GM18861 (cell line): ENCODE measurements at regions not wholly inside any gene's neighbourhood (a gene's known extent, or its start where the extent isn't known, plus 50 kb on each side); places are given as distances from the start of the nearest gene placed in this dataset.

Experiments used
- ATAC-seq: cut with Tn5 transposase; IDR thresholded peaks from one replicate; pipeline ENCODE4 v1.9.1; 2021; ENCODE audit not compliant: unreplicated experiment

DNA sequence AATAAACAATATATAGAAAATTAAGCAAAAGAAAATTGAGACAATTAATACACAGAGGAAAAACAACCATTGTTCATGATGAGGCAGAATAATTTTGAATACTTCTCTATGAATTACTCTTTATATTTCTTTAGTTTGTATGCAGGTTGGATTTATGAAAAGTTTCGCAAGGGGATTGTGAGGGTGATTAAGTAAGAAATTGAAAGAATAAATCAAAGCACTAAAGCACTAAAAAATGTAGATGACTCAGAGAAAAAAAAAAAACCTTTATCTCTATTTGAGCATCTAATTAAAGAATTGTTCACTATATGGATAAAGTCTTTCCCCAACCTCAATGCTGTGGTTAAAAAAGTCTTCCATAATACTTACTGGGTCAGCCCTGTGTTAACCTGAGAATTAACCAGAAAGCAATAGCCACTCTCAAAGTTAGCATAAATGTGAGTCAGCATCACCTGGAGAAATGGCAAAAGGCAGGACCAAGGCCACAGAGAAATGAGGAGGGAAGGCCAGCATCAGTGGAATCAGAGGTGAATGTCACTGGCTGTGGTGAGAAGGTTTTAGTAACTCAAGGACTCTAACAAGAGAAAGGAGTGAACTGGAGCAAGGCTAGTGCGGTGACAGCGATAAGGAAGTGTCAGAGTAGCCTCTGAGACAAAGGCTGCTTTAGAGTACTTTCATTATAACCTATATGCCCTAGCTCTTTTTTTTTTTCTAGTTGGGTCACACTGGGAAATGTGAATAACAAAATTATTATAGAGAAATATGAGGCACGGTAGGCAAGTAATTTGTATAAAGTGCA, 310.4 kb downstream of the KCNC2 start:
- ATAC-seq = no peak

DNA sequence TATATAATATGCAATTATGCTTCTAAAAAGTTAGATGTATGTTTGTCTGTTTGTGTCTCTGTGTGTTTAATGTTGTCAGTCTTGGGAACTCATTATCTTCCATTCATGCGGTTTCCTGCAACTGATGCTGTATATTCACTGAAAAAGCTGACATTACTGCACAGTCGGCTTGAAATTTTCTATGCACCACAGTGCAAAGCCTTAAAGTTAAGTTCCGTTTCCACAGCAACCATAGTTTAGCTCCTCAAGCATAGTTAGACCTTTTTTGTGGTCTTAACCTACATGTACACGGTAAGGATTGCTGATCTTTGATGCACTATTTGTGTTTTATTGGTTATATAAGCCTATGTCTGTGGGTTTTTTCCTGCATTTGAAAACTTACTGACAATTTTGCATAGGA, 309.4 kb downstream of the KCNC2 start:
- ATAC-seq = no peak

DNA sequence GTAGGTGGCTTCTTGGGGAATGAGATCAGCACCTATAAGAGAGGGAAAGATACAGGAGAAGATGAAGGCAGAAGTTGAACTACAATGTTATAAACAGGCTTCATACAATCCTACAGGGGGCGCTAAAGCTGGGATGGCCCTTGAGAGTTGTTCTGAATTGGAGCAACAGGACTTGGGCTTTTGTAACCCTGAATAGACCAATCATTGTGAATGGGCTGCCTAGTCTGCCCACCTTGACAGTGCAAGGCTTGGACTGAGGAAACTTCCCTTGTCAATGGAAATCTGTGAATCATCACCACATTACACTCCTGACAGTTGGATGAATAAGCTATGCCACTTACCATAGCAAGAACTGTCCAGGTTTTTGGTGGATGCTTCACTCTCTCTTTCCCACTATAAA, 306.1 kb downstream of the KCNC2 start:
- no peak for ATAC-seq

DNA sequence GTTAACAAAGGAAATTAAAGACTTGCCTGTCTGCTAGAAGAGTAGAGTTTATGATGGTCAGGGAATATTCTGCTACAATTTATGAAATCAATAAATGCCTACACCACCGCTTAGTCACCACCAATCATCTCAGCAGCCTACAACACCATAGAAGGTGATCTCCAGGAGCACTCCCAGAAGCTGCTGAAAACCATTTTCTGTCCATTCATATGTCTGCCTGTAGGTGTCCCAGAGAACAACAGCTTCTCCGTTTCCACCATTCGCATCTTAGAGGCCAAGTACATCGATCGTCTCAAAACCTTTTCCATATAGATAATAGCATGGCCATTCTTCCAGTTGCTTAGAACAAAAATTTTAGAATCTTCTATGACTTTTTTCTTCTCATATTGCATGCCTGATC, 303.4 kb downstream of the KCNC2 start:
- ATAC-seq = no peak

DNA sequence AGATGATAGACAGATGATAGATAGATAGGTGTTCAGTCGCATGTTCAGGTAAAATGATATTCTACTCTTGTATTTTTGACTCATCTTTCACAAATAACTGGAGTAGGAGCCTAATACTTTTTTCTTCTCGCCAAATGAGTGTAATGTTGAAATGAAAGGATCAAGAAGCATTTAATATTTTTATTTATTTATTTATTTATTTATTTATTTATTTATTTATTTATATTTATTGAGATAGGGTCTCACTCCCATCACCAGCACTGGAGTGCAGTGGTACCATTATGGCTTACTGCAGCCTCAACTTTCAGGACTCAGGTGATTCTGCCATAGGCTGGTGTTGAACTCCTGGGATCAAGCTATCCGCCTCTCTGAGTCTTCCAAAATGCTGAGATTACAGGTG, 298.8 kb downstream of the KCNC2 start:
- no peak for ATAC-seq

DNA sequence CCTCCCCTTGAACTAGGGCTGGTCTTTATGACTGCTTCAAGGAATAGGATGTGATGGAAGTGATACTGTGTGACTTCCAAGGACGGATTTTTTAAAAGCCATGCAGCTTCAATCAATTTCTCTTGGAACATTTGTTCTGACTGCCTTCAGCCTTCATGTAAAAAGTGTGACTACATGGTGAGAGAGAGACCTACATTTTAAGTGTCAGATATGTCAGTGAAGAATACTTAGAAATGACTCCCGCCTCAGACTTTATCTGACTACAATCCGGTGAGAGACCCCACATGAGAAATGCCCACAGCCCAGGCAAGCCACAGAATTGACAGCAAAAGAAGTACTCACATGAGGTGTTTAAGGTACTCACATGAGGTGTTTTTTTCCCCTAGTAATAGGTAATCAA, 295.3 kb downstream of the KCNC2 start:
- ATAC-seq = no peak

DNA sequence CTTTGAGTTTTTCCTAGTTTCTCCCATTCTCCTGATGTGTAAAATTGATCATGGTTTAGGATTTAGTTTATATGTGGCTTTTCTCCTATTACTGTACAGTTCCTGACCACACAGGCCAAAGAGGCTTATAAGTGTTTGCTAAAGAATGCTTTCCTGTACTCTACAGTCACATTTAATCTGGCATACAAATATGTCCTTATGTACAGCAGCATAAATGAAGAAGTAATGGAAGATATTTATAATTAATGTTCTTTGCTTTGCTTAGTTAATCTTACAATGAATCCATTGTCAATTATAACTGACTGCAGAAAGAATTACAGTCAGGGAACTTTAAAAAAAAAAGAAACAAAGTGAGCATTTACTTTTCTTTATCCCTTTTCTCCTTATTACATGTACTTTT, 293.9 kb downstream of the KCNC2 start:
- ATAC-seq = no peak

DNA sequence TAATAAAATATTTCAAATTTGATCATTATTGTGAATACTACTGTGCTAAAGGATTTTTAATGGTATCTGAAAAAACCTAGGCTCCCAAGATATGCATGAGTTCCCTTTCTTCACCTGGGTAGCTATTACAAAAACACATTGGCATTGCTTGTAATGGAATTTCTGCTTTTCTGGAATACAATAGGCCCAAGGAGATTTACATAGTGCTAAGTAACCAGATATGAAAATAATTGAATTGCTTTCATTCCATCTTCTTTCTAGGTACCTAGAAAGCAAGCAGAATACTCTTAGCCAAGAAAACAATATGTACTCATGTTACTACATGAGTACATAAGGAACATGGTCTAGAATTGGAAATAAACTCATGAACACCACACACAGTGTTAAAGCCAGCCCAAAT, 291.9 kb downstream of the KCNC2 start:
- no peak for ATAC-seq

DNA sequence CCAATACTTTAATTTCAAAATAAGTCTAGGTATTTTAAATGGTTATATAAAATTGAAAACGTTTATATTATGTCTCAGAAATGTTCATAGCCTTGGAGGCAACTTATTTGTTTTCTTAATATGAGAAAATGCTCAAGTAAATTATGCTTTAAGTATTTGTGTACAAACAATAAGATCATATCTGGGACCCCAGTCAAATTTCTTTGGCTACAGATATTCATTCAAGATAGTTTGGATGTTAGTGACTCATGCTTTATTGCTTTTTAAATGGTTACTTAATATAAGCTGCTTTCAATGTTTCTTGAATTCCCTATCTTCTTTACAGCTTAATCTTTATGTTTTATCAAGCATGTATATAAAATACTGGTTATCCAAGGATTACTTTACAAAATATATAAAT, 291.3 kb downstream of the KCNC2 start:
- ATAC-seq = no peak

DNA sequence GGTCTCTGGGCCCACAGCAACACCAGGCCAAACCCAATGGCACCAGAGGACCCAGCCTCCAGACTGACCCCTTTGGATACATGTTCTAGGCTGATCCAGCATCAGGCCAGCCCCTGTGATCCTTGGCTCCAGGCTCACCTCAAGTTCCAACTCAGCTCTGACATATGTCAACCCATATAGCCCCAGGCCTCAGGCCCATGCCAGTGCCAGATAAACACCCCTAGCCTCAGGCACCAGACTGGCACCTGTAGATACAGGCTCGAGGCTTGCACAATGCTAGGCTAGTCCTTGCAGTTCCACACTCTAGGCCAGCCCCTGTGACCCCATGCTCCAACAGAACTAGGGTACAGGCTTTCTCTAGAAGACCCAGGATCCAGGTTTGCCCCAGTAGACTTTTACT, 287.5 kb downstream of the KCNC2 start:
- ATAC-seq = no peak

DNA sequence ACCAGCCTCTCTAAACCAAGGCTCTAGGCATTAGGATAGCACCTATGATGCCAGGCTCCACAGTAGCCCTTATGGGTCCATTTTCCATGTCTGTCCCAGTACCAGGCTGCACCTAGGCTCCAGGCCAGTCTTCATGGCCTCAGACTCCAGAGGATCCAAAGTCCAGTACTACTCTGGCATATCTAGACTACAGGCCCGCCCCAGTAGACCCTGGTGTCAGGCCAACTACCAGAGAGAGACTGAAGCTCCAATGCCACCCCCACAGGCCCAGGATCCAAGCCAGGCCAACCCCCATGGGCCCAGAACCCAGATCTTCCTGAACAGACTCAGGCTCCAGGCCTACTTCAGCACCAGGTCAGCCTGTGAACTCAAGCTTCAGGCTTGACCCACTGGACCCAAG, 287.0 kb downstream of the KCNC2 start:
- ATAC-seq = no peak

DNA sequence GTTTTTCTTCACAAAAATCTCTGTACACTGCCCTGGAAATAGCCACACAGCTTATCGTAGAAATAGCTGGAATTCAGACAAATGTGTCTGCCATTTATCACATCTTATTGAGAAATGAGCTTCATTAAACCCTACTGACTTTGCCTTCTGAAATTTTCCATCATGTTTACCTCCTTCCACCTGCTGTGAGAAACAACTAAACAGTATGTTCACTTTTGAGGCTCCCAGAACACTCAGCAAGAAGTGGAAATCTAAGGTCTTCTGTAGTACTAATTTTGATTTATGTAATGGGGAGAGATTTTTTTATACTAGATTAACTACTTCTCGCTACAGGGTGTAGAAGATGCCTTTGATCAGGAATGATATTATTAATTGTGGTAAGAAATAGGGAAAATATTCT, 268.0 kb downstream of the KCNC2 start:
- ATAC-seq = no peak

DNA sequence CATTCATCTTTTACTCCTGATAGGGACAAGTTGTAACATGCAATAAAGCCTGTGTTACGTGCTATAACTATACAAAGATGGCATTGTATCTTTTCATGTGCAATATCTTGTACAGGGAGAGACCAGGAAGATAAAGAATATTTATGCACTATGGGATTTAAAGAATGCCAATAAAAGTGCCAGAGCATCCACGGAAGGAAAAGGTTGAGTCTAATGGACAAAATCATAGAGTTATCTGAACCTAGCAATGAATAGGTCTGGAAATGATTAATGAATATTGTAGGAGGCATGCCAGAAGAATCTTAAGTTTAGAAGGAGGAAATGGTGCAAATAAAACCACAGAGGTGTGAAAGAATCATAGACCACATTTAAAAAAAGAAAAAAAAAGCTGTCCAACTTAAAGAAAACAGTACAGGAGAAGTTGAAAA, 263.9 kb downstream of the KCNC2 start:
- no peak for ATAC-seq

DNA sequence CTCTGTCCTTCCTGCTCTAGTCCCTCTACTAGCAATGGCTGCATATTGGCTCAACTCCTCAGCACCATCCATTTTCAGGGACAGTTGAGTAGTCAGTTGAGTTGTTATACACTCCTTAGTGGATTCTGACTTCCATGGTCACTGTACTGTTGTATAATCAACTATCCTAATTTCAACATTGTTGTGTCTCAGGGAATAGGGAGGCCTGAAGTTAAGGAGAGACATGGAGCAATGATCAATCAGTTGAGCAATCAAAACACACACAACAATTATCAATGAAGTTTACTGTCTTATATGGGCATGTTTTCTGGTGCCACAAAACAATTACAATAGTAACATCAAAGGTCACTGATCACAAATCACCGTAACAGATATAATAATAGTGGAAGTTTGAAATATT, 255.9 kb downstream of the KCNC2 start:
- no peak for ATAC-seq

DNA sequence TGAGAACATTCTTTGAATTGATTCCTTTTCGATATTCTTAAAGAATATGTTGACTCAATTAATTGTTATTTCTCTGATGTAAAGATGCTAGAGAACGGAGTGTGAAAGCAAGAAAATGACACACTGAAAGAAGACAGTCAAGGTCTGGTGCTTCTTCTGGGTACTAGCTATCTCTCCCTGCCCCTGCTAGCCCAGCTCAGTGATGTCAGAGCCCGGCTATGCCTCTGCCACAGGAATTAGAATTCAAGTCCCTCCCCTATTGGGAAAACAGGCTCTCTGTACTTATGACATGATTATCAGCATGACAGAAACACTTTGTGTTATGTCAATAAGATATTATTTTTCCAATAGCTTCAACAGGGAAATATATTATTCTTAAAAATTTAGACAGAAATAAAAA, 252.4 kb downstream of the KCNC2 start:
- ATAC-seq = no peak

DNA sequence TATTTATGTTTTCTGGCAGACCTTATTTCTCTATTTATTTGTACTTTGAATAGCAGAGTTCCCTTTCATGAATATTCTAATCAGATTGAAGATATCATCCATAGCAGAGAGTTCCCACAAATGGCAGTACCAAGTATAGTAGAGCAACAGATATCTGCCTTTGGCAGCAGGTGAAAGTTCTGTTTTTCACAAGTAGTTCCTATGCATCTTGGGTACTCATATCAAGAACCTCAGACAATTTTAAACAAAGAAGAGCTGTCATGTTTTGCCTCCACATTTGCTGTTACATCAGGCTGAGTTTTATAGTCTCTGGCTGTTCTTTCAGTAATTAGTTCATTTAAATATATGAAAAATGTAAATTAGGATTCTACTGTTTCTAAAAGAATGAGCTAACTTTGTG, 252.0 kb downstream of the KCNC2 start:
- ATAC-seq = no peak

DNA sequence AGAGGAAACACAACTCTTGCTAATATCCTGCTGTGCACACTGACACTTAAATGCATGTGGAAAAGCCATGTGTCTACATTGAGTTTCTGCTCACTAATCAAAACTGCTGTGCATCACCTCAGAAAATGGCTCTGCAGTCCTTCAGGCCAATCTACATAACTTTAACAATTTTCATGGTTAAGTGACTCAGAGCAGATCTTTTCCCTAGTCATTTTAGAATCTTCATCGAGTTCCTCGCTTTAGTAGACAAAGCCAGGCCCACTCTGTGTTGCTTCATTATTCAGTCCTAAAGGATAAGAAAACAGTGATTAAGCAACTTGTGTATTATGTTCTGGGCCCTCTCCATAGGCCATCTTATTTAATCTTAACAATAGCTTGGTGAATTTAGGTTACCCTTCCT, 250.0 kb downstream of the KCNC2 start:
- no peak for ATAC-seq

DNA sequence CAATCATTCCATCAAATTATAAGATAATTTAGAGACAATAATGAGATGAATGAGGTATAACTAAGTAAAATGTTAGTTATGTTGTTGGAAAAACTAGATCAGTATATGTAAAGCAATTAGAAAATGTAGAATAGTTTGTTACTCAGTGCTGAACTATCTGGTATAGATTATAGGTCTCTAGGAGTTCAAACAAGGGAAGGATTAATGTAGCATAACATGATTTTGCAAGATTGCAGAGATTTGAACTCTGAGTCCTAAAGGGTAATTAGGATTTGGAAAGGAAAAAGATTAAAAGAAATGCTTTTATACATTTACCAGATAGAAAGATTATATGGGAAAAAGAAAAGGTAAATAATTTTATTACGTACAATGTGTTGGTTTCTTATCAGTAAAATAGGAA, 246.3 kb downstream of the KCNC2 start:
- ATAC-seq = no peak

DNA sequence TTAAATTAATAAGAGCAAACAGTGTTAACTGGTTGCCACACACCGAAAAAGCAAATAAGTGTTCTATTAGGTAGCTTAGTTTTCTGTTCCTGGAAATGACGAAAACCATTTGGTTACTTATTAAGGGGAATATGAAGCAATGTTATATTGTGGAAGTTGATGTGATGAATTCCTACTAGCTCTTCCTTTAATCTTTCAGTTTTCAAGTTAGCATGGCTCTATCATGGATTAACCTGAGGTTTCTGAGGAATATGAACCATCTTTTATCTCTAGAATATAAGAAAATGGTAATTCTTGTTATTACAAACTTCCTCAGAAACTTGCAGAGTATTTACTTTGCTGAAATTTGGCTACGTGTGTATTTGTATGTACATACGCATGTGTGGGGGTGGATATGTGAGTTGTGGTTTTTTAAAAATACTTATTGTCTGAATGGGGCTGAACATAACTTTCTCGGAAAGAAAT, 245.7 kb downstream of the KCNC2 start:
- no peak for ATAC-seq

DNA sequence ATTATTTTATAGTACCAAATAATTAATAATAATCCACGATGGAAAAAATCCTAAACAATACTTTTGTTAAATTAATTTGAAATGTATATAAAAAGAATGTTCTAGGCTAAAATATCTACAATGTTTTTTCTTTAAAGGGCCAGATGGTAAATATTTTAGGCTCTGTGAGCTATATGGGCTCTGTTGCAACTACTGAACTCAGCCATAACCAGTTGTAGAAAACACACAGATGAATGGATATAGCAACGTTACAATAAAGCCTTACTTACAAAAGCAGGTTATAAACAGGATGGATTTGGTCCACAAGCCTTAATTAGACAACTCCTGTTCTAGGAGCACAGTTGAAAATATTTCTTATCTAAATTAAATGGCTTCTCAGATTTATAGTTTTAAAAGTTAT, 245.2 kb downstream of the KCNC2 start:
- ATAC-seq = no peak

DNA sequence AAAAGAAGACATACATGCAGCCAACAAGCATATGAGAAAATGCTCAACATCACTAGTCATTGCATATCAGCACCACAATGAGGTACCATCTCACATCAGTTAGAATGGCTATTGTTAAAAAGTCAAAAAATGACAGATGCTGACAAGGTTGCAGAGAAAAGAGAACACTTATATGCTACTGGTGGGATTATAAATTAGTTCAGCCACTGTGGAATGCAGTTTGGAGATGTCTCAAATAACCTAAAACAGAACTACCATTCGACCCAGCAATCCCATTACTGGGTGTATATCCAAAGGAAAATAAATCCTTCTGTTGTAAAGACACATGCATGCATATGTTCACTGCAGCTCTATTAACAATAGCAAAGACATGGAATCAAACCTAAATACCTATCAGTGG, 238.4 kb downstream of the KCNC2 start:
- no peak for ATAC-seq

DNA sequence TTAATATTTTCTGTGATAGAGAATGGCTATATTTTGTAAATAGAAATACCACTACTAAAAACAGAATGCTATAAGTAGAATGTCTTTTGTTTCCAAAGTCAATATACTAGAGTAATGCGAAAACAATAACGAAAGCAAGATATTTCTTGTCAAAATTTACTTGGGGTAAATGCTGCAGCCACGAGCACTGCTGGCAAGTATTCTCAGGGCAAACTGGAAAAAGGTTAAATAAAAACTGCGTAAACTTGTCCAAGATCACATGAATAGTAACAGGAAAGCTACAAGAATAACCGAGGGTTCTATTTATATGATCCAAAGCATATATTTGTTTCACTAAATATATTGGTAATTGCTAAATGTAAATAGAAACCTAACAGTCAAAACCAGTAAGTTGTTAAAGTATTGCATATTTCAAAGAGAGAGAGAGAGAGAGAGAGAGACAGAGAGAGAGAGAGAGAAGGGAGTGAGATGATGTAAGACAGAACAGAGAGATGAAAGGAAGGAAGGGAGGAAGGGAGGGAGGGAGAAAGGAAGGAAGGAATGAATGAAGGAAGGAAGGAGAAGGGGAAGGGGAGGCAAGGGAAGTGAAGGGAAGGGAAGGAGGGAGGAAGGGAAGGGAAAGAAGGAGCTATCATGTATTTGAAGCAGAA, 231.7 kb downstream of the KCNC2 start:
- no peak for ATAC-seq

DNA sequence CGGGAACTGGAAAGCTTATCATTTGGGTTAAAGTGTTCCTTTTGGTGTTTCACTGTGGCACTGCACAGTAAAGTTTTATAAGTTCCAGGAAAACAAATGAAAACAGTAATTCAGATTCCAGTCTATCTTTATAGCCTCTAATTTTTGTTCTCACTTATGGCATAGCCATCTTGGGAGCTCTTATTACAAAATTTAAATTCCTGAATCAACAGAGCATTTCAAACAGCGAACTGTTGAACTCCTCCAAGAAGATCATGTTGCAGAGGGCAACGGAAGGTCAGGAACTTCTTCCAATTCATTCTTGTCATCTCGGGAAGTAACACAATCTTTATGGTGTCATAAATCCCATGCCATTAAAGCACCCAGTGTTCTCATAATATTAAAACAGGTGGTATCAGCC, 229.1 kb downstream of the KCNC2 start:
- ATAC-seq = no peak
